ENCODE measurements at regions not wholly inside any gene's neighbourhood (a gene's known extent, or its start where the extent isn't known, plus 50 kb on each side); places are given as distances from the start of the nearest gene placed in this dataset.

DNA sequence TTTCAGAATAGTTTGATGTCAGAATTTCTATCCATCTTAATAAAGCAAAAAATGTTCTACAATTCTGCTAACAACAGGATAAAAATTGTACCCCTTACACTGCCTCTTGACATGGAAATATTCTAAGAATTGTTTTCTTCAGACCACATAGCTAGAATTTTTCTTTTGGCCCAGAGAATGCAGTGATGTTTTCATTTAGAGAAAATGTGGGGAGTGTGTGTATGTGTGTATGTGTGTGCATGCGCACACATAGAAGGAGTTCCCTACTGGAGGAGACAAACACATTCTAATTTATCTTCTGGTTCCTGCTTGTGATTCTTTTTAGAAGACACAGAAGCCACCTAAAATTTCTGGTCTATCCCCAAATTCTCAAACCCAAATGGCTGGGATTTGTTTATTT, 1145.7 kb downstream of the VRK1 start:
- no peak overlapping the region for H3K27ac ChIP-seq (replicated peaks; ENCODE audit: low read length)
- DNase-seq (ENCODE audit: low spot score) = no peak
- WGBS, 2 donors (ENCODE audit: extremely low coverage in 2 of 2, insufficient read length in 2 of 2, insufficient replicate concordance in 1 of 2) = no CpG with 5 or more reads among the region's 1 CpG
- H3K4me2 ChIP-seq (ENCODE audit: insufficient read depth, low read length, poor library complexity, severe bottlenecking) = no peak overlapping the region
- no peak overlapping the region for H3K4me3 ChIP-seq (ENCODE audit: low read length in 2 of 2)
- no peak overlapping the region for H2BK120ac ChIP-seq (ENCODE audit: low read depth, low read length)
- no peak overlapping the region for H2AK5ac ChIP-seq (ENCODE audit: low read depth, low read length)
- no peaks in the 10 kb centered on the region for H3K79me1 ChIP-seq (ENCODE audit: low read depth, low read length)
- H2BK15ac ChIP-seq (ENCODE audit: low read length) = no peak overlapping the region
- H3K27me3 ChIP-seq (ENCODE audit: control insufficient read depth in 3 of 3, insufficient read depth in 3 of 3, low read depth in 1 of 3, low read length in 3 of 3) = no peaks in the 10 kb centered on the region
- H3K9ac ChIP-seq (ENCODE audit: low read depth, low read length, poor library complexity) = no peak overlapping the region
- peaks cover 0 to 2% of the 10 kb centered on the region in 2 donors for H3K9me3 ChIP-seq (replicated peaks in 1 of 2; ENCODE audit: control insufficient read depth in 2 of 2, insufficient read depth in 1 of 2, low read depth in 1 of 2, low read length in 2 of 2)
- no peak overlapping the region for H3K4ac ChIP-seq (ENCODE audit: low read length)
- no peak overlapping the region for H4K91ac ChIP-seq (ENCODE audit: low read depth, low read length, poor library complexity)
- H3K4me1 ChIP-seq (ENCODE audit: control insufficient read depth in 2 of 2, insufficient read depth in 1 of 2, low read depth in 1 of 2, low read length in 2 of 2) = no peaks in the 10 kb centered on the region
- no peak overlapping the region for H3K14ac ChIP-seq (ENCODE audit: low read length)
- no peak overlapping the region for H2BK5ac ChIP-seq (ENCODE audit: low read length)
- H2AFZ ChIP-seq (ENCODE audit: low read length) = no peak overlapping the region
- no peak overlapping the region for H3K23ac ChIP-seq (ENCODE audit: low read depth, low read length, poor library complexity)
- H3K36me3 ChIP-seq (replicated peaks in 1 of 2; ENCODE audit: control insufficient read depth in 2 of 2, insufficient read depth in 2 of 2, low read length in 2 of 2) = no peaks in the 10 kb centered on the region
- H2BK12ac ChIP-seq (ENCODE audit: low read length) = no peak overlapping the region
- H4K8ac ChIP-seq (ENCODE audit: low read depth, low read length) = no peak overlapping the region
- H3K18ac ChIP-seq (ENCODE audit: low read length) = no peak overlapping the region

DNA sequence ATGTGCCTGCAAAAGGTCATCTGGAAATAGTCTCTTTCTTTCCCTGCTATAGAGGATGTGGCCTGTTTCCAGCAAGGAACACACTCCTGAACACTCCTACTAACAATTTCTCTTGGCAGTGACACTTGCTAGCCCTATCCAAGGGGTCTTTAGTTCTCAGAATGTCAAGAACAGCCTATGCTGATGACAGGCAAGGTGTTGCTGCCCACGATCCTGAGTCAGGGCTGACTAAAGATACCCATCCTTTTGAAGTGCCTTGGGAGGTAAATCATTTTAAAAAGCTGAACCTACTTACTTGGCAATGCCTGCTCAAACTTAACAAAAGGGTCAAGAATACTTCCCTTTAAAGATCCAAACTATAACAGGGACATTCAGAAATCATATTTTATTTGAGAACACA, 1146.4 kb downstream of the VRK1 start:
- H2BK120ac ChIP-seq (ENCODE audit: low read depth, low read length) = no peak overlapping the region
- no peaks in the 10 kb centered on the region for H3K4me1 ChIP-seq (ENCODE audit: control insufficient read depth in 2 of 2, insufficient read depth in 1 of 2, low read depth in 1 of 2, low read length in 2 of 2)
- H4K91ac ChIP-seq (ENCODE audit: low read depth, low read length, poor library complexity) = no peak overlapping the region
- H3K27ac ChIP-seq (replicated peaks; ENCODE audit: low read length) = no peak overlapping the region
- no peak for DNase-seq (ENCODE audit: low spot score)
- H3K14ac ChIP-seq (ENCODE audit: low read length) = no peak overlapping the region
- H2BK12ac ChIP-seq (ENCODE audit: low read length) = no peak overlapping the region
- H2BK15ac ChIP-seq (ENCODE audit: low read length) = no peak overlapping the region
- H3K4ac ChIP-seq (ENCODE audit: low read length) = no peak overlapping the region
- no CpG with 5 or more reads among the region's 1 CpG for WGBS, 2 donors (ENCODE audit: extremely low coverage in 2 of 2, insufficient read length in 2 of 2, insufficient replicate concordance in 1 of 2)
- H3K23ac ChIP-seq (ENCODE audit: low read depth, low read length, poor library complexity) = no peak overlapping the region
- no peaks in the 10 kb centered on the region for H3K79me1 ChIP-seq (ENCODE audit: low read depth, low read length)
- H4K8ac ChIP-seq (ENCODE audit: low read depth, low read length) = no peak overlapping the region
- no peak overlapping the region for H2BK5ac ChIP-seq (ENCODE audit: low read length)
- peaks cover 0 to 2% of the 10 kb centered on the region in 2 donors for H3K9me3 ChIP-seq (replicated peaks in 1 of 2; ENCODE audit: control insufficient read depth in 2 of 2, insufficient read depth in 1 of 2, low read depth in 1 of 2, low read length in 2 of 2)
- H3K36me3 ChIP-seq (replicated peaks in 1 of 2; ENCODE audit: control insufficient read depth in 2 of 2, insufficient read depth in 2 of 2, low read length in 2 of 2) = no peaks in the 10 kb centered on the region
- no peak overlapping the region for H2AK5ac ChIP-seq (ENCODE audit: low read depth, low read length)
- H3K18ac ChIP-seq (ENCODE audit: low read length) = no peak overlapping the region
- H3K4me3 ChIP-seq (ENCODE audit: low read length in 2 of 2) = no peak overlapping the region
- H2AFZ ChIP-seq (ENCODE audit: low read length) = no peak overlapping the region
- H3K4me2 ChIP-seq (ENCODE audit: insufficient read depth, low read length, poor library complexity, severe bottlenecking) = no peak overlapping the region
- no peaks in the 10 kb centered on the region for H3K27me3 ChIP-seq (ENCODE audit: control insufficient read depth in 3 of 3, insufficient read depth in 3 of 3, low read depth in 1 of 3, low read length in 3 of 3)
- H3K9ac ChIP-seq (ENCODE audit: low read depth, low read length, poor library complexity) = no peak overlapping the region

DNA sequence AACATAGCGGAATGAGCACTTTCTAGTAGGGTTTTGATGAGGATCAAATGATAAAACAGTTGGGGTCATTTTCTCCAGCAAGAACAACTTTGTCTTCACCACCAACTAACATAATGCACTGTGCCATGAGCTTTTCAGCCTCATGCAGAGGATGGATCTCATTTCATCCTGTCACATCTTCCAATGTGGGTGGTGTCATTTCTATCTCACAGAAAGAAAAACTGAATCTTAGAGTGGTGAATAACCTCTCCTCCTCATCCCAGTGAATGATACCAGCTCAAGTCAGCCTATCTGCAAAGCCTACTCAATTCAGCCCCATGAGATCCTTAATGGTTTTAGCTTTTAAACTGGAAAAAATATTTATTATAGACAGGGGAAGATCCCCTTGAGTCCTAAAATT, 1147.2 kb downstream of the VRK1 start:
- H3K79me1 ChIP-seq (ENCODE audit: low read depth, low read length) = no peaks in the 10 kb centered on the region
- no peak overlapping the region for H2BK12ac ChIP-seq (ENCODE audit: low read length)
- DNase-seq (ENCODE audit: low spot score) = no peak
- H3K9ac ChIP-seq (ENCODE audit: low read depth, low read length, poor library complexity) = no peak overlapping the region
- WGBS, 2 donors (ENCODE audit: extremely low coverage in 2 of 2, insufficient read length in 2 of 2, insufficient replicate concordance in 1 of 2) = no CpG with 5 or more reads among the region's 1 CpG
- H4K91ac ChIP-seq (ENCODE audit: low read depth, low read length, poor library complexity) = no peak overlapping the region
- no peaks in the 10 kb centered on the region for H3K36me3 ChIP-seq (replicated peaks in 1 of 2; ENCODE audit: control insufficient read depth in 2 of 2, insufficient read depth in 2 of 2, low read length in 2 of 2)
- no peak overlapping the region for H2BK15ac ChIP-seq (ENCODE audit: low read length)
- H2BK120ac ChIP-seq (ENCODE audit: low read depth, low read length) = no peak overlapping the region
- no peak overlapping the region for H2BK5ac ChIP-seq (ENCODE audit: low read length)
- H3K4ac ChIP-seq (ENCODE audit: low read length) = no peak overlapping the region
- no peak overlapping the region for H3K23ac ChIP-seq (ENCODE audit: low read depth, low read length, poor library complexity)
- H4K8ac ChIP-seq (ENCODE audit: low read depth, low read length) = no peak overlapping the region
- H2AFZ ChIP-seq (ENCODE audit: low read length) = no peak overlapping the region
- H3K27me3 ChIP-seq (ENCODE audit: control insufficient read depth in 3 of 3, insufficient read depth in 3 of 3, low read depth in 1 of 3, low read length in 3 of 3) = no peaks in the 10 kb centered on the region
- H3K4me3 ChIP-seq (ENCODE audit: low read length in 2 of 2) = no peak overlapping the region
- H3K4me1 ChIP-seq (ENCODE audit: control insufficient read depth in 2 of 2, insufficient read depth in 1 of 2, low read depth in 1 of 2, low read length in 2 of 2) = peaks cover 0 to 2% of the 10 kb centered on the region in 2 donors
- no peak overlapping the region for H3K4me2 ChIP-seq (ENCODE audit: insufficient read depth, low read length, poor library complexity, severe bottlenecking)
- H3K27ac ChIP-seq (replicated peaks; ENCODE audit: low read length) = no peak overlapping the region
- no peak overlapping the region for H3K18ac ChIP-seq (ENCODE audit: low read length)
- peaks cover 0 to 2% of the 10 kb centered on the region in 2 donors for H3K9me3 ChIP-seq (replicated peaks in 1 of 2; ENCODE audit: control insufficient read depth in 2 of 2, insufficient read depth in 1 of 2, low read depth in 1 of 2, low read length in 2 of 2)
- H3K14ac ChIP-seq (ENCODE audit: low read length) = no peak overlapping the region
- no peak overlapping the region for H2AK5ac ChIP-seq (ENCODE audit: low read depth, low read length)

GRCh38 chr14:97945631-97946030, 1148.4 kb downstream of the VRK1 start:
- no peak overlapping the region for H4K8ac ChIP-seq (ENCODE audit: low read depth, low read length)
- H3K79me1 ChIP-seq (ENCODE audit: low read depth, low read length) = no peaks in the 10 kb centered on the region
- H3K4ac ChIP-seq (ENCODE audit: low read length) = no peak overlapping the region
- no peak overlapping the region for H3K9ac ChIP-seq (ENCODE audit: low read depth, low read length, poor library complexity)
- DNase-seq (ENCODE audit: low spot score) = no peak
- no peak overlapping the region for H2BK120ac ChIP-seq (ENCODE audit: low read depth, low read length)
- no peak overlapping the region for H3K4me3 ChIP-seq (ENCODE audit: low read length in 2 of 2)
- no peak overlapping the region for H3K27ac ChIP-seq (replicated peaks; ENCODE audit: low read length)
- H3K23ac ChIP-seq (ENCODE audit: low read depth, low read length, poor library complexity) = no peak overlapping the region
- H3K4me1 ChIP-seq (ENCODE audit: control insufficient read depth in 2 of 2, insufficient read depth in 1 of 2, low read depth in 1 of 2, low read length in 2 of 2) = peaks cover 0 to 2% of the 10 kb centered on the region in 2 donors
- no peak overlapping the region for H2AK5ac ChIP-seq (ENCODE audit: low read depth, low read length)
- no peak overlapping the region for H3K4me2 ChIP-seq (ENCODE audit: insufficient read depth, low read length, poor library complexity, severe bottlenecking)
- H2AFZ ChIP-seq (ENCODE audit: low read length) = no peak overlapping the region
- no peak overlapping the region for H4K91ac ChIP-seq (ENCODE audit: low read depth, low read length, poor library complexity)
- H3K9me3 ChIP-seq (replicated peaks in 1 of 2; ENCODE audit: control insufficient read depth in 2 of 2, insufficient read depth in 1 of 2, low read depth in 1 of 2, low read length in 2 of 2) = peaks cover 0 to 1% of the 10 kb centered on the region in 2 donors
- no peaks in the 10 kb centered on the region for H3K27me3 ChIP-seq (ENCODE audit: control insufficient read depth in 3 of 3, insufficient read depth in 3 of 3, low read depth in 1 of 3, low read length in 3 of 3)
- H3K18ac ChIP-seq (ENCODE audit: low read length) = no peak overlapping the region
- H2BK5ac ChIP-seq (ENCODE audit: low read length) = no peak overlapping the region
- H3K36me3 ChIP-seq (replicated peaks in 1 of 2; ENCODE audit: control insufficient read depth in 2 of 2, insufficient read depth in 2 of 2, low read length in 2 of 2) = no peaks in the 10 kb centered on the region
- no peak overlapping the region for H2BK15ac ChIP-seq (ENCODE audit: low read length)
- H3K14ac ChIP-seq (ENCODE audit: low read length) = no peak overlapping the region
- H2BK12ac ChIP-seq (ENCODE audit: low read length) = no peak overlapping the region
